DMS114 treated with DMSO at 0.1 percent for 48 hours (cell line): ENCODE measurements at regions not wholly inside any gene's neighbourhood (a gene's known extent, or its start where the extent isn't known, plus 50 kb on each side); places are given as distances from the start of the nearest gene placed in this dataset.
"Not testable (repeated sequence)": the region's sequence is repeated elsewhere in the genome, so short reads cannot be mapped to it uniquely, and the experiment has no call there.

Experiments used
- DNase-seq: peaks from one replicate; lab custom pipeline; 2025; ENCODE audit not compliant: unreplicated experiment; lab: John Stamatoyannopoulos, UW

- DNase-seq = no peak
These were observed 199.9 kb upstream of the ATP6AP2 start for GRCh38 chrX:40380655-40381488.

GRCh38 chrX:40377684-40378083 lies 203.1 kb upstream of the ATP6AP2 start:
- DNase-seq = no peak

GRCh38 chrX:40374486-40374885 lies 206.3 kb upstream of the ATP6AP2 start:
- DNase-seq = no peak

DNA sequence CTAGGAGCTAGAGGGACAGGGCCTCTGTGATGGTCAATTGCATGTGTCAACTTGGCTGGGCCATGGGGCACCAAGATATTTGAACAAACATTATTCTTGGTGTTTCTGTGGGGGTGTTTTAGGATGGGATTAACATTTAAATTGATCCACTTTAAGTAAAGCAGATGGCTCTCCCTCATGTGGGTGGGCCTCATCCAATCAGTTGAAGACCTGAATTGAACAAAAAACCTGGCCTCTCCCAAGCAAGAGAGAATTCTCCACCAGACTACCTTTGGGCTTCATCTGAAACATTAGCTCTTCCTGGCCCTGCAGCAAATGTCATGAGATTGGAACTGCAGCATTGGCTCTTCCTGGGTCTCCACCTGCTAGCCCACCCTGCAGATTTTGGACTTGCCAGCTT lies 207.1 kb upstream of the ATP6AP2 start:
- no peak for DNase-seq

DNA sequence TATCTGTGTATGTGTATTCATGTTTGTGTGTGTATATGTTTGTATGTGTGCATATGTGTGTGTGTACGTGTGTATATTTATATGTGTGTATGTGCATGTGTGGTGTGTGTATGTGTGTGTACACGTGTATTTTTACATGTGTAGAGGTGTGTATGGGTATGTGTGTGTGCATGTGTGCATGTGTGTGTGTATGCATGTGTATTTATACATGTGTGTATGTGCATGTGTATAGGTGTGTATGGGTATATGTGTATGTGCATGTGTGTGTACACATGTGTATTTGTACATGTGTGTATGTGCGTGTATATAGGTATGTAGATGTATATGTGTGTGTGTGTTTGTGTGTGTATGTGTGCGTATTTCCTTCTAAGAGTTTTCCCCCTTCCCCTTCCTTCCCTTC lies 207.7 kb upstream of the ATP6AP2 start:
- no peak for DNase-seq

DNA sequence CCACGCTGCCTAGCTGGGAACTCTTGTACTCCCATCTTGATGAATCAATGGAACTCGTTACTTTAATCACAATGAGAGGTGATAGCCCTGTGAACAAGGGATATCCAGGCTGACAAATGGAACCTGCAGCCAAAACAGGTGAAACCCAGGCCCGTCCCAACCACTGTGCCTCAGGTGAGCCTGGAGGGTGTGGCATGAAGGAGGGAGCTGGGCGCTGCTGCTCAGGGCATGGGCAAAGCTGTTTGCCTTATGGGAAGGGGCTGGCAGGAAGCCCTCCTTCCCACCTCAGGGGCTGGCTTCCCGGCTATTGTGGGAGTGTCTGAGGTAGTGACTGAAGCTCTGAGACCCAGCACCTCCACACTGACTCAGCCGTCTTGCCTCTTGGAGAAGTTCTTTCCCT lies 209.4 kb upstream of the ATP6AP2 start:
- DNase-seq = no peak

DNA sequence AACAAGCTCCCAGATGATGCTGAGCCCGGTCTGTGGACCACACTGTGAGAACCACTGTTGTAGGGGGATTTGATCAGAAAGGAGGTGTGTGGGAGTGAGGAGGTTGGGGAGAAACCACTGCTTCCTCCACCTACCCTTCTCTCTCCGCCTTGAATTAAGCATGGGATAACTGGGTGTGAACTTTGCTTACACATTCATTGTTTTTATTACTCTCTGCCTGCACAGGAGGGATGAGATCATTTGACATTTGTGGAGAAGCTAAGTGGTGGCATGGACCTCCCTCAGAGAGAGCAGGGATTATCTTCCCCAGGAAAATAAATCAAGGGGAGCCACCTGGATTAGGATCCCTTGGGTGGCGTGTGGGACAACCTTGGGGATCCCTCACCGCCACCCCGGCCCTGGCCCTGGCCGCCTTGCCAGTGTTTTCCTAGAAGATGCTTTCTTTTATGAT lies 212.1 kb upstream of the ATP6AP2 start:
- DNase-seq = no peak

DNA sequence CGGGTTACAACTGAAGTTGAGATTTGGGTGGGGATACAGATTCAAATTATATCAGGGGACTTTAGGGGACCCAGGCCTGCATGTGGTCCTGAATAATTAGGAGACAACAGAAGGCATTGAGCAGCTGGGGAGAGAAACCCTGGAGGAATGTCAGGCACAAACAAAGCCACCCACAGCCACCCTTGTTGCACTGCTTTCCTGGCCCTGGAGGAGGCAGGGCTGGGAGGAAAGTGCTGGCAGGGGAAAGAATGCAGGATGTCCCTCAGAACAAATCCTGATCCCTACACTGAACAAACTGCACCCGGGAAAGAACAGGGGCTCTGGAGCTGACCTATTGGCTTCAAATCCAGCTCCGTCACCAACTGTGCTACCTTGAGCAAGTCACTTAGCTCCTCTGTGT lies 214.1 kb upstream of the ATP6AP2 start:
- no peak for DNase-seq

- not testable (repeated sequence) for DNase-seq
These were observed 218.5 kb upstream of the ATP6AP2 start for GRCh38 chrX:40362291-40362690.

- DNase-seq = no peak
These were observed 220.2 kb upstream of the ATP6AP2 start for GRCh38 chrX:40360557-40360956.

DNA sequence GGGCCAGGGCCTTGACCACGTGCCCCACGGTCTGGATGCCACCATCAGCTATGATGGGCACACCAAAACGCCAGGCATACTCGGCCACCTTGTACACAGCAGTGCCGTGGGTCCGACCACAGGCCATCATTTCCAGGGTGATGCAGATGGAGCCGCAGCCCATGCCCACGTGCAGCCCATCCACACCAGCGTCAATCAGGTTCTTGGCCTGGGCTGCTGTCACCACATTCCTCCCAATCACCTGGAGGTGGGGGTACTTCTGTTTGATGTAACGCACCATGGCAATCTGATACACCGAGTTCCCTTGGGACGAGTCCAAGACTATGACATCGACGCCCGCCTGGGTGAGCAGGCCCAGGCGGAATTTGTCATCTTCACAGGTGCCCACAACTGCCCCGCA lies 221.2 kb upstream of the ATP6AP2 start:
- no peak for DNase-seq

- DNase-seq = no peak
These were observed 221.8 kb upstream of the ATP6AP2 start for GRCh38 chrX:40358994-40359393.

GRCh38 chrX:40349251-40349650 lies 231.5 kb upstream of the ATP6AP2 start:
- DNase-seq = no peak

DNA sequence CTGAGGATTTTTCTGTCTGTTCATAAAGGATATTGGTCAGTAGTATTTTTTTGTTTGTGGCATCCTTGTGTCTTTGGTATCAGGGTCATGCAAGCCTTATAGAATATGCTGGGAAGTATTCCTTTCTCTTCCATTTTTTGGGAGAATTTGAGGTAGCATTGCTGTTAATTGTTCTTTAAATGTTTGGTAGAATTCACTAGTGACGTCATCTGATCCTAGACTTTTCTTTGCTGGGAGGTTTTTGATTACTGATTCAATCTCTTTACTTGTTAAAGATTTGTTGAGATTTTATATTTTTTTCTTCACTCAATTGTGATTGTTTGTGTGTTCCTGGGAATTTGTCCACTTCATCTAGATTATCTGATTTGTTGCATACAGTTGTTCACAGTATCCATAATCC lies 234.4 kb upstream of the ATP6AP2 start:
- DNase-seq = no peak

DNA sequence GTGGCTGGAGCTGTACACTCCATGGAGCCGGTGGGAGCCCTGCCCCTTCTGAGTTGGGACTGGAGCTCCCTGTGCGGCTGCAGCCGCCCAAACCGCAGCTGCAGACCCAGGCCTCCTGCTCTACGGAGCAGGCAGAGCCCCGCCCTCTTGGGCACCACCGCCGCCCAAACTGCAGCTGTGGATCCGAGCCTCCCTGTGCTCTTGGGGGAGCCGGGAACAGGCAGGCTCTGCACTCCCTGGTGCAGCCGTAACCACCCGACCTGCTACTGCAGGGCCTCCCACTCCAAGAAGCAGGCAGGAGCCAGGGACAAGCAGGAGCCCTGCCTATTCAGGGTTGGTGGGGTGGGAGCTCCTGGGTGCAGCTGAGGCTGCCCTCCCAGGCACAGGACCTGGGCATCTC lies 237.5 kb upstream of the ATP6AP2 start:
- no peak for DNase-seq

- DNase-seq = no peak
These were observed 240.7 kb upstream of the ATP6AP2 start for GRCh38 chrX:40340116-40340515.

DNA sequence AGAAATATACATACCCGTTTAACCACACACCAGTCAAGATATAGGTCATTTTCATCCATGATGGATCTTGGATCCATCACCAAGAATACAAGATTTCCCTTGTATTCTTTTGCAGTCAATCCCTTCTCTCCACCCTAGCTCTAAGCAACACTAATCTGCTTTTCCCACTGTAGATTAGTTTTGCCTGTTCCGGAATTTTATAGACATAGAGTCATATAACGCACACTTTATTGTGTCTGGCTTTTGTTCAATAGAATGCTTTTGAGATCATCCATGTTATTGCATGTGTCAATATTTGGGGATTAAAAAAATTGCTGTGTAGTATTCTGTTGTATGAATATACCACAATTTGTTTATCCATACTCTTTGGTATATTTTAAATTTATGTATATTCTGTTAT lies 235.6 kb upstream of the BCOR start:
- no peak for DNase-seq

GRCh38 chrX:40331762-40332161 lies 234.0 kb upstream of the BCOR start:
- no peak for DNase-seq

DNA sequence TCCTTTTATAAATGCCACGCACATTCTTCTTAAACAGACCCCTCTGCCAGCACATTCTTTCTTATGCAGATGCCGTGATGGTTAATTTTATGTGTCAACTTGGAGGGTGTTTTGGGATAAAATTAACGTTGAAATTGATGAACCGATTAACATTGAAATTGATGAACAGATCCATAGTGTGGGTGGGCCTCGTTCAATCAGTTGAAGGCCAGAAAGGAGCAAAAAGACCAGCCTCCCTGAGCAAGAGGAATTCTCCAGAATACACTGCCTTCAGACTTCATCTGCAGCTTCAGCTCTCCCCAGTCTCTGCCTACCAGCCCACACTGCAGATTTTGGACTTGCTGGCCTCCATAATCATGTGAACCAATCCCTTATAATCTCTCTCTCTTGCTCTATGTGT lies 233.6 kb upstream of the BCOR start:
- DNase-seq = no peak

GRCh38 chrX:40329616-40330015 lies 231.9 kb upstream of the BCOR start:
- DNase-seq = no peak

- DNase-seq = no peak
These were observed 229.3 kb upstream of the BCOR start for GRCh38 chrX:40327085-40327484.

DNA sequence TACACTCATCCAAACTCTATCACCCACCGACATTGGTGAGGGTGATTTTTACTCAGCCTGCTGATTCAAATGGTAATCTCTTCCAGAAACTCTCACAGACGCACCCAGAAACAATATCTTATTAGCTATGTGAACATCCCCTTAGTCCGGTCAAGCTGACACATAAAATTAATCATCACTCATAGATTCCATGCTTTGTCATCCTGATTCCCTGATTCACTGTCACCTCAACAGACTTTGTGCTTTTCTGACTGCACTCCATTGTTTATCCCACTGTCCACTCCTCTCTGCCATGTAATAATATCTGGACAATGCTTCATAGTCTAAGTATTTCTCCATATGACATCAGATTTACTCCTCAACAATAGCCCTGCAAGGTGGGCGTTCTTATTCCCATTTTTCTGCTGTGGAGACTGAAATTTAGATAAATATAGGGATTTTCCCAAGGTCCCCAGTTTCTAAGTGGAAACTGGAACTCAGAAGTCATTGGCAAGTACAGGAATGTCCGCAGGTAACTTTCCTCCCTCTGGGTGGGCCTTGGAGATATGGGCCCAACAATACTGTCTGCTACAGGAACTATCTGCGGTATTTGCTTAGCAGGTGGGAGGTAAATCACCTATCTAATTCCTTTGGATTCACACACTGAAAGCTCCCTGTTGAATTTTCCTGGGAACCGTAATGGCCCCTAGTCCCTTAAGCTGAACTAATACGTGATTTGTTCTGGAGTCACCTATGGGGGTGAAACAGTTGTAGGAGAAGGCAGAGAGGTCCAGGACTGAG lies 228.6 kb upstream of the BCOR start:
- no peak for DNase-seq
